ENCODE measurements at regions not wholly inside any gene's neighbourhood (a gene's known extent, or its start where the extent isn't known, plus 50 kb on each side); places are given as distances from the start of the nearest gene placed in this dataset.

- no peak overlapping the region for H3K4me3 ChIP-seq (ENCODE audit: low read length)
- no peak for TF ChIP-seq CTCF (conservative IDR thresholded peaks at IDR 0.05; ENCODE audit: low read depth, low read length)
- no peak for DNase-seq (ENCODE audit: low read depth)
Observed at GRCh38 chr20:54872440-54872839, 397.0 kb downstream of the DOK5 start.

- H3K4me3 ChIP-seq (ENCODE audit: low read length), result no peak overlapping the region
- DNase-seq (ENCODE audit: low read depth), result no peak
- no peak for TF ChIP-seq CTCF (conservative IDR thresholded peaks at IDR 0.05; ENCODE audit: low read depth, low read length)
Observed at GRCh38 chr20:54869765-54870164, 394.4 kb downstream of the DOK5 start.

- DNase-seq (ENCODE audit: low read depth), result no peak
- TF ChIP-seq CTCF (conservative IDR thresholded peaks at IDR 0.05; ENCODE audit: low read depth, low read length), result no peak
- H3K4me3 ChIP-seq (ENCODE audit: low read length), result no peak overlapping the region
Observed at GRCh38 chr20:54865273-54865672, 389.9 kb downstream of the DOK5 start.

GRCh38 chr20:54860716-54861115 is 385.3 kb downstream of the DOK5 start:
- no peak overlapping the region for H3K4me3 ChIP-seq (ENCODE audit: low read length)
- DNase-seq (ENCODE audit: low read depth), result no peak
- TF ChIP-seq CTCF (conservative IDR thresholded peaks at IDR 0.05; ENCODE audit: low read depth, low read length), result no peak

- DNase-seq (ENCODE audit: low read depth), result no peak
- no peak overlapping the region for H3K4me3 ChIP-seq (ENCODE audit: low read length)
- TF ChIP-seq CTCF (conservative IDR thresholded peaks at IDR 0.05; ENCODE audit: low read depth, low read length), result no peak
Observed at GRCh38 chr20:54856202-54856601, 380.8 kb downstream of the DOK5 start.

- DNase-seq (ENCODE audit: low read depth), result no peak
- H3K4me3 ChIP-seq (ENCODE audit: low read length), result no peak overlapping the region
- no peak for TF ChIP-seq CTCF (conservative IDR thresholded peaks at IDR 0.05; ENCODE audit: low read depth, low read length)
Observed at GRCh38 chr20:54849741-54850140, 374.3 kb downstream of the DOK5 start.

GRCh38 chr20:54848984-54849538 is 373.7 kb downstream of the DOK5 start:
- no peak for TF ChIP-seq CTCF (conservative IDR thresholded peaks at IDR 0.05; ENCODE audit: low read depth, low read length)
- DNase-seq (ENCODE audit: low read depth), result no peak
- no peak overlapping the region for H3K4me3 ChIP-seq (ENCODE audit: low read length)

All from retinal pigment epithelial cell (primary cell).